HG03521 (cell line): ENCODE measurements at regions not wholly inside any gene's neighbourhood (a gene's known extent, or its start where the extent isn't known, plus 50 kb on each side); places are given as distances from the start of the nearest gene placed in this dataset.
"Not testable (repeated sequence)": the region's sequence is repeated elsewhere in the genome, so short reads cannot be mapped to it uniquely, and the experiment has no call there.

Experiments
- ATAC-seq: cut with Tn5 transposase; IDR thresholded peaks from one replicate; pipeline ENCODE4 v1.9.1; 2021; ENCODE audit warnings: mild to moderate bottlenecking, moderate library complexity; ENCODE audit not compliant: unreplicated experiment

- ATAC-seq, result no peak
Measured at GRCh38 chr2:83103613-83104012, 1355.5 kb downstream of the SUCLG1 start.

- not testable (repeated sequence) for ATAC-seq
Measured at GRCh38 chr2:83089051-83089450, 1370.0 kb downstream of the SUCLG1 start.

- ATAC-seq, result no peak
Measured at GRCh38 chr2:83085869-83086268, 1373.2 kb downstream of the SUCLG1 start.

- no peak for ATAC-seq
Measured at GRCh38 chr2:83081826-83082690, 1377.0 kb downstream of the SUCLG1 start.

GRCh38 chr2:83079007-83079406 is 1380.1 kb downstream of the SUCLG1 start:
- ATAC-seq, result no peak

- ATAC-seq, result no peak
Measured at GRCh38 chr2:83072767-83073166, 1386.3 kb downstream of the SUCLG1 start.

GRCh38 chr2:83071914-83072313 is 1387.2 kb downstream of the SUCLG1 start:
- no peak for ATAC-seq

- ATAC-seq, result no peak
Measured at GRCh38 chr2:83071352-83071751, 1387.7 kb downstream of the SUCLG1 start.

GRCh38 chr2:83069724-83070123 is 1389.4 kb downstream of the SUCLG1 start:
- ATAC-seq, result no peak

- no peak for ATAC-seq
Measured at GRCh38 chr2:83068714-83069113, 1390.4 kb downstream of the SUCLG1 start.

GRCh38 chr2:83067947-83068346 is 1391.1 kb downstream of the SUCLG1 start:
- ATAC-seq, result no peak

GRCh38 chr2:83063933-83064332 is 1395.1 kb downstream of the SUCLG1 start:
- ATAC-seq, result no peak

GRCh38 chr2:83063511-83063910 is 1395.6 kb downstream of the SUCLG1 start:
- ATAC-seq, result no peak

GRCh38 chr2:83058683-83059082 is 1400.4 kb downstream of the SUCLG1 start:
- ATAC-seq, result no peak

GRCh38 chr2:83055376-83056010 is 1403.6 kb downstream of the SUCLG1 start:
- no peak for ATAC-seq

- ATAC-seq, result no peak
Measured at GRCh38 chr2:83054751-83055150, 1404.3 kb downstream of the SUCLG1 start.

- ATAC-seq, result no peak
Measured at GRCh38 chr2:83051538-83052170, 1407.4 kb downstream of the SUCLG1 start.

- no peak for ATAC-seq
Measured at GRCh38 chr2:83042053-83042452, 1417.0 kb downstream of the SUCLG1 start.

GRCh38 chr2:83022631-83023210 is 1436.4 kb downstream of the SUCLG1 start:
- ATAC-seq, result no peak

GRCh38 chr2:83017366-83018090 is 1441.6 kb downstream of the SUCLG1 start:
- no peak for ATAC-seq
